K562 (cell line): ENCODE measurements at regions not wholly inside any gene's neighbourhood (a gene's known extent, or its start where the extent isn't known, plus 50 kb on each side); places are given as distances from the start of the nearest gene placed in this dataset.

Source experiments
- ATAC-seq: fragments of 200-7000 bp; cut with Tn5 transposase; 3 replicates; pipeline ENCODE4 v1.9.1; 2020; ENCODE audit warnings: moderate library complexity
- BruUV-seq: library from RNA; stranded (reverse); fragments of 400-500 nt; replicated peaks from 2 replicates; lab custom pipeline; 2021; lab: Mats Ljungman, UMichigan
- CTCF ChIA-PET: fragments of 300-600 bp; formaldehyde crosslinking; extraction: SDS; loops from one replicate; lab custom pipeline; 2021; ENCODE audit warnings: low intra/inter-chr PET ratio; lab: Yijun Ruan, JAX
- POLR2A ChIA-PET: fragments of 300-600, 350-650 bp; sonication (Branson Sonifier 250); formaldehyde crosslinking; extraction: SDS; loops from one replicate; lab custom pipeline; 2021; ENCODE audit warnings: antibody characterized with exemption, inconsistent platforms; lab: Yijun Ruan, JAX
- DNase-seq, 4 experiments: peaks; one replicate each; pipeline versions ENCODE4 v3.0.0 to v3.0.0-alpha.2; 2011 to 2018; ENCODE audit warnings: low spot score in 3 of 4, mixed read lengths in 3 of 4; ENCODE audit errors: extremely low read depth in 1 of 4
- FAIRE-seq: peaks from 2 replicates; lab custom pipeline; 2011; peaks lifted over from hg19 to GRCh38; lab: Jason Lieb, UNC
- H2AFZ ChIP-seq: 2 replicates; pipeline ENCODE4 v1.6.0; 2011; ENCODE audit warnings: low read depth, low read length, control low read depth, inconsistent platforms
- H3K27ac ChIP-seq: fragments of 200-600 bp; 3 replicates; pipeline ENCODE4 v1.8.0; 2011; ENCODE audit warnings: low read depth, mild to moderate bottlenecking, control low read depth, inconsistent platforms, low read length, moderate library complexity, mixed read lengths; ENCODE audit errors: extremely low read depth
- H3K27me3 ChIP-seq, 2 experiments: fragments of 300-600 bp in 1 of 2; 2 replicates in 1 of 2; 3 replicates in 1 of 2; pipeline versions ENCODE4 v1.6.0 to v1.8.0; 2011; ENCODE audit warnings: inconsistent platforms in 2 of 2, low read length in 2 of 2, mild to moderate bottlenecking in 1 of 2, mixed read lengths in 1 of 2, moderate library complexity in 1 of 2; ENCODE audit not compliant: control insufficient read depth in 2 of 2, insufficient read depth in 2 of 2
- H3K36me3 ChIP-seq: fragments of 300-600 bp; 3 replicates; pipeline ENCODE4 v1.8.0; 2011; ENCODE audit warnings: mild to moderate bottlenecking, low read length, inconsistent platforms; ENCODE audit not compliant: control insufficient read depth, insufficient read depth
- H3K4me1 ChIP-seq, 2 experiments: fragments of 200-600 bp in 1 of 2; replicated peaks in 1 of 2; 2 replicates in 1 of 2; 3 replicates in 1 of 2; pipeline versions ENCODE4 v1.5.1 to v1.8.0; 2011; ENCODE audit warnings: inconsistent platforms in 2 of 2, low read length in 2 of 2, mild to moderate bottlenecking in 1 of 2, mixed read lengths in 1 of 2, moderate library complexity in 1 of 2; ENCODE audit not compliant: control insufficient read depth in 2 of 2, insufficient read depth in 2 of 2
- H3K4me2 ChIP-seq: 2 replicates; pipeline ENCODE4 v1.6.1; 2011; ENCODE audit warnings: low read length, control low read depth, inconsistent platforms, mixed read lengths; ENCODE audit not compliant: insufficient read depth
- H3K4me3 ChIP-seq: fragments of 200-600 bp; sonication (generic), shearing (Covaris generic); 2 replicates; pipeline ENCODE4 v1.5.1; 2016; ENCODE audit warnings: control low read depth, inconsistent platforms
- H3K79me2 ChIP-seq: fragments of 200-600 bp; 3 replicates; pipeline ENCODE4 v1.8.0; 2011; ENCODE audit warnings: low read length, inconsistent platforms; ENCODE audit not compliant: control insufficient read depth, insufficient read depth
- H3K9ac ChIP-seq, 2 experiments: 2 replicates each; pipeline versions ENCODE4 v1.6.0 to v1.6.1; 2011; ENCODE audit warnings: low read depth in 2 of 2, low read length in 2 of 2, control low read depth in 1 of 2, inconsistent platforms in 1 of 2, mild to moderate bottlenecking in 1 of 2, mixed read lengths in 1 of 2; ENCODE audit not compliant: insufficient read depth in 1 of 2
- H3K9me1 ChIP-seq: one replicate; pipeline ENCODE4 v1.6.0; 2011; ENCODE audit warnings: inconsistent platforms, mild to moderate bottlenecking, low read length, moderate library complexity; ENCODE audit not compliant: control insufficient read depth, insufficient read depth
- H3K9me3 ChIP-seq: replicated peaks from 2 replicates; pipeline ENCODE4 v1.5.1; 2011; ENCODE audit warnings: low read depth, low read length, inconsistent platforms; ENCODE audit not compliant: control insufficient read depth, insufficient read depth
- H4K20me1 ChIP-seq: replicated peaks from 2 replicates; pipeline ENCODE4 v1.6.1; 2011; ENCODE audit warnings: low read length, inconsistent platforms, mixed read lengths; ENCODE audit not compliant: control insufficient read depth, insufficient read depth
- CHCHD3 ChIP-seq: fragments of 250-450 bp; sonication (Bioruptor Pico); IDR thresholded peaks from 2 replicates; pipeline ENCODE4 v2.1.2; 2022; ENCODE audit warnings: mild to moderate bottlenecking
- MEF2A ChIP-seq: IDR thresholded peaks from 2 replicates; pipeline ENCODE4 v1.6.1; 2011; ENCODE audit warnings: low read depth, mild to moderate bottlenecking, low read length, moderate library complexity; ENCODE audit not compliant: control insufficient read depth
- TCF7 ChIP-seq: sonication (generic); IDR thresholded peaks from 2 replicates; pipeline ENCODE4 v1.6.1; 2016; ENCODE audit warnings: antibody characterized with exemption, borderline replicate concordance
- ZNF395 ChIP-seq: fragments of 200-800 bp; sonication (Bioruptor generic); IDR thresholded peaks from 2 replicates; pipeline ENCODE4 v1.6.1; 2017; ENCODE audit warnings: missing genetic modification characterization, missing compliant biosample characterization
- WGBS: fragments of 100-300 bp; shearing (Covaris generic); methylation state at CpG from one replicate; pipeline ENCODE4 v1.1.6; 2016; ENCODE audit warnings: low coverage, mixed read lengths; ENCODE audit not compliant: insufficient coverage; ENCODE audit errors: missing lambda C conversion rate; 5-methylcytosine and 5-hydroxymethylcytosine counted together
- in situ Hi-C: fragments of 300-500 bp; cut with MboI; formaldehyde crosslinking; loops from 4 replicates; pipeline ENCODE4 v1.15.0; 2018; ENCODE audit warnings: inconsistent platforms, mixed read lengths
- intact Hi-C: fragments of 100-400 bp; cut with micrococcal nuclease; formaldehyde crosslinking; loops from 2 replicates; pipeline ENCODE4 v1.14.2; 2022
- TF ChIP-seq, protein P1 (sequence below): fragments of 450-650 bp; conservative IDR thresholded peaks from 2 replicates; pipeline ENCODE4 v1.6.1; 2016; ENCODE audit warnings: missing genetic modification characterization, low read depth, mild to moderate bottlenecking, missing compliant biosample characterization, moderate library complexity

DNA sequence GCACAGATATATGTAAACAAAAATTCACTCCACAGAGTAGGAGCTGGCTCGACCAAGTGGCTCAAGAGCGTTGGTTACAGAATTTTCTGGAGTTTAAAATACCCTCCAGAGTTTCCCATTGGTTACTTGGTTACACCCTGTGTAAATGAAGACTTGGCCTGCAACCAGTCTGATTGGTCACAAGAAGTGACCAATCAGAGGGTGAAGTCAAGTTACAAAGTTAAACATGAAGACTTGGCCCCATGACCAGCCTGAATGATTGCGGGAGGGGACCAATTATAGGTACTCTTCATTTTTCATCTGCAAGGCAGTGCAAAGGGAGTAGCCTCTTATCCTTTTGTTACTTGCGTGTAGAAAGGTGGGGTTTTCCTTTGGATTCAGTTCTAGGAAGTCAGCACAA, 121.3 kb upstream of the SALL1 start:
- TF ChIP-seq, protein P1, sequence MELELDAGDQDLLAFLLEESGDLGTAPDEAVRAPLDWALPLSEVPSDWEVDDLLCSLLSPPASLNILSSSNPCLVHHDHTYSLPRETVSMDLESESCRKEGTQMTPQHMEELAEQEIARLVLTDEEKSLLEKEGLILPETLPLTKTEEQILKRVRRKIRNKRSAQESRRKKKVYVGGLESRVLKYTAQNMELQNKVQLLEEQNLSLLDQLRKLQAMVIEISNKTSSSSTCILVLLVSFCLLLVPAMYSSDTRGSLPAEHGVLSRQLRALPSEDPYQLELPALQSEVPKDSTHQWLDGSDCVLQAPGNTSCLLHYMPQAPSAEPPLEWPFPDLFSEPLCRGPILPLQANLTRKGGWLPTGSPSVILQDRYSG (tag) = no peak
- WGBS = 0% methylated on average over 4 of the region's 4 CpGs

DNA sequence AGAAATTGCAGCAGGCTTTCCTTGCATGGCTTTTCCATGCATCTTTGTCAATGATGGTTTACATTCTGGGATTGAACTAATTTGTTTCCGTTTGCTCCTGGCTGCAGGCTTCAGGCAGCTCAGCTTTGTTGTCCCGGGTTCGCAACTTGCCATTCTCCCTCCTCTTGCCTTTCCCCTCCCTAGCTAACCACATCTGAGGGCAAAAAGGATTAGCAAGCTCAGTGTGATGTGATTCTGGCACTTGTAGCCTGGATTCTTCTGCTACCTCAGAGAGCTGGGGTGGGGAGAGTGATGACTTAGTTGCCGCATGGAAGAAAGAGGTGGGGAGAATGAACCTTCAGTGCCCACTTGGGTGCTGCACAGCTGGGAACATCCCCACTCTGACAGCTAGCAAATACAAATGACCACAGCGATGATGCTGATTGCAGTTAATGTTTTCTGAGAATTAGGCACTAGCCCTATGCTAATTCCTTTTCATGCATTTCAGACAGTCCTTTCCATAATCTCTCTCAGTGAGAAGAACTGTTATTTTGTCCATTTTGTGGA, 120.2 kb upstream of the SALL1 start:
- Histone ChIP-seq H2AFZ (no peak overlapping the region), H3K4me1 (no peaks in the 10 kb centered on the region), H3K9ac (no peak overlapping the region), H3K9me3 (no peaks in the 10 kb centered on the region), H3K27ac (no peak overlapping the region), H3K27me3 (no peaks in the 10 kb centered on the region), H3K4me2 (no peak overlapping the region), H3K4me3 (no peak overlapping the region), H3K79me2 (no peaks in the 10 kb centered on the region), H4K20me1 (no peaks in the 10 kb centered on the region), H3K36me3 (no peaks in the 10 kb centered on the region), H3K9me1 (no peaks in the 10 kb centered on the region)
- ChIA-PET POLR2A (interaction anchor here (0.6 kb wide), 1 partner anchor 75 kb away, joined by 3 read pairs; no protein-coding TSS in a partner anchor), CTCF (no interaction called here)
- no TSS peak for BruUV-seq
- ATAC-seq = no peak
- intact Hi-C loops = no loop called here
- DNase-seq = no peak
- FAIRE-seq = no peak
- in situ Hi-C loops = no loop called here
- WGBS = 3% methylated on average over 5 of the region's 5 CpGs
- TF ChIP-seq TCF7 (no peak), CHCHD3 (CRISPR knock-in tag) (no peak), MEF2A (no peak), ZNF395 (CRISPR knock-in tag) (no peak)

More for the DNA sequence above, 121.3 kb upstream of the SALL1 start:
- no peak for ATAC-seq
- Histone ChIP-seq H3K9me1 (no peaks in the 10 kb centered on the region), H3K9ac (no peak overlapping the region), H3K4me1 (no peaks in the 10 kb centered on the region), H3K4me3 (no peak overlapping the region), H2AFZ (no peak overlapping the region), H3K9me3 (no peaks in the 10 kb centered on the region), H3K79me2 (no peaks in the 10 kb centered on the region), H4K20me1 (no peaks in the 10 kb centered on the region), H3K36me3 (no peaks in the 10 kb centered on the region), H3K27ac (no peak overlapping the region), H3K27me3 (no peaks in the 10 kb centered on the region), H3K4me2 (no peak overlapping the region)
- BruUV-seq = no TSS peak
- ChIA-PET POLR2A (no interaction called here), CTCF (no interaction called here)
- DNase-seq = no peak
- in situ Hi-C loops = no loop called here
- no peak for FAIRE-seq
- intact Hi-C loops = no loop called here
